CD4-positive, alpha-beta T cell treated with Interleukin-21 for 1 hour (primary cell): ENCODE measurements at regions not wholly inside any gene's neighbourhood (a gene's known extent, or its start where the extent isn't known, plus 50 kb on each side); places are given as distances from the start of the nearest gene placed in this dataset.
"Not testable (repeated sequence)": the region's sequence is repeated elsewhere in the genome, so short reads cannot be mapped to it uniquely, and the experiment has no call there.

Source experiments
- DNase-seq: peaks from one replicate; pipeline ENCODE4 v3.0.0-alpha.2; 2020

DNA sequence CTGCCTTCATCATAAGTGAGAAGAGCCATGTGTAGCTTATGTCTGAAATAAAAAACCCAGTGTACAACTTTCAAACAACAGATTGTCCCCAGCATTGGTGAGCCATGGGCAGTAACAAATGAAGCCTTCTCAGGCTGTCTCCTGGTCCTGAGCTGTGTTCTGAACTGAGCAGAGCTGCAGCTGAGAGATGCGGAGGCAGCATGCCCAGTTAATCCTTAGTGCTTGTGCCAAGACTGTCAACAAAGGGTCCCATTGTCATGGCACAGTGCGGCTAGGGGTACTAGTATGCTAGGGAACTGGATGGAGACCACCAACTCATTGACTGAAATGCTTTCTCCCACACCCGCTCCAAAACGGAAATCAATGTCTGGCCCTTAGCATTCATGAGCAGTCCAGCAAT lies 154.3 kb downstream of the RMST start:
- DNase-seq: no peak

DNA sequence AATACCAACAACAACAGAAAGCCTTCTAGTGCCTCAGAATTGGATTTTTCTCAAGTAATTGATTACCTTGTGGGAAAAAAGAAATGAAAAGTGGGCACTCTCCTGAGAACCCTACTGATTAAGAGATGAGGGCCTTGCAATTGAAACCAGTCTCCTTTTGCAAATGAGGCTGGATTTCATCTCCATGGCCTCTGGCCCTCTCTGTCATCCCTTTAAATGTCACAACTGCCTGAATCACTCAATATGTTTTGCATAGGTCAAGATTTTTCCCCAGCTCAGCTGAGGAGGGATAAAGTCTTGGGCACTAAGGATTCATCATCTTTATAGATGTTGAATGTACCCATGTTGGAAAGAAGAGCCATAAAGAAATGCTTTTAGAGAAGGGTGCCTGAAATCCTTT lies 166.4 kb downstream of the RMST start:
- DNase-seq: no peak

DNA sequence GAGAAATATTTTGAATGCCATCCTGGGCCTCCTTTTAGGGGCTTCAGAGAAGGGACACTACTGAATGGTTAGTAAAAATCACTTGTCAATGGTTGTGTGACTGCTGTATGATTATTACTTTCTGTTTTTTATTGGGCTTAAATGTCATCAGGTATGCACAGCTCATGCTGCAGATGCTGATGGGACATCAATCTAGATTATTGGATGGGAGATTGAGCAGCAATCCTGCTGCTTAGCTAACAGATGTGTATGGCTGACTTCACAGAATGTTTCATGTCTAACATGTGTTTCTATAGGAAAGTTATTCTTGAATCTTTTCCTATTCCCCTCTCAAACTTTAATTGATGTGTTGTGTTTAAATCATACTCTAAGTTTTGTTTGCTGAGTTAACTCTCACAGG lies 166.8 kb downstream of the RMST start:
- DNase-seq: no peak

DNA sequence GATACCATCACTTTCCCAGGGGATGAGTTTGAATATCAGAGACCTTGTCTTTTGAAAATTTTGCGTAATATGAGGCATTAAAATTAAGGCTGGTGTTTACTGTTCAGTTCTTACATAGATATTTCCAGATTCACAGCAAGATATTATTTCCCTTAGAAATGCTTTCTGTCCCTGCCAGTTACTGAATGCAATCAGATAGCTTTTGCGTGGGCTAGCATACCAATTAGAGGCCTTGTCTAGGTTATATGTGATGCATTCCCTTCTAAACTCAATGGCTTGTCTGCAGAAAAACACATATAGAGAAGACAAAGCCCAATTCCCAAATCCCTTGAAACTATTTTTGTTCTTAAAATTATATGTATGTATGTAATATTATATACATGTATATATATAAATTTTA lies 167.8 kb downstream of the RMST start:
- no peak for DNase-seq

DNA sequence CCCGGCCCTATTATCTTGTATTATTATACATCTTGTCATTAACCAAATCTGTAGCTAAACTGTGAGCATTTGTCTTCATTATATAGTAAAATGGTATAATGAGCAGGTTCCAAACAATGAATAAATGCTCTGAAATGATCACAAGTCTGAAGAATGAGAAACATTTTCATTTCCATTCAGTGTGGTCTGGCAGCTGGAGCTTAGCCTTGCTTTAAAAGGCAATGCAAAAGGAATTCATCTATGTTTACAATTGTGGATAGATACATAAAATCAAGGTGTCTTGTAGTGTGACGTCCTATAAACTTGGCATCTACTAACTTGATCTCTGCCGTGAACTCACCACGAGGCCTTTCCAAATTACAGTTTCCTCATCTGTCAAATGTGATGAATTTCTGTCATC lies 168.3 kb downstream of the RMST start:
- DNase-seq: no peak

DNA sequence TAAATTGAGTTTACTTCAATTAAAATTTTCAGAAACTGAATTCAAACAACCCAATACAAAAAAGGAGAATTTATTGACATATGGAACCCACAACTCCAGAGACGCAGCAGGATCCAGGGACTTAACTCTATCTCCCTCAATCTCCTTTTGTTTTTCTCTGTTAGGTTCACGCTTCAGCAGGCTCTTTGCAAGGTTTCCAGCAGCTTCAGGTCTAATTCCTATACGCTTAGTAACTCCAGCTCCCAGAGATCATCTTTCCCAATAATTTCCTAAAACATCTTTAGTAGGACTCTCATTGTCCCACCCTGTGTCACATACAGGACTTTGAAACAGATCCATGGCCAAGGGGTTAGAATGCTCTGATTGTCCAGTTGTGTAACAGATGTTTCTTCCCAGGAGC lies 175.2 kb downstream of the RMST start:
- no peak for DNase-seq

DNA sequence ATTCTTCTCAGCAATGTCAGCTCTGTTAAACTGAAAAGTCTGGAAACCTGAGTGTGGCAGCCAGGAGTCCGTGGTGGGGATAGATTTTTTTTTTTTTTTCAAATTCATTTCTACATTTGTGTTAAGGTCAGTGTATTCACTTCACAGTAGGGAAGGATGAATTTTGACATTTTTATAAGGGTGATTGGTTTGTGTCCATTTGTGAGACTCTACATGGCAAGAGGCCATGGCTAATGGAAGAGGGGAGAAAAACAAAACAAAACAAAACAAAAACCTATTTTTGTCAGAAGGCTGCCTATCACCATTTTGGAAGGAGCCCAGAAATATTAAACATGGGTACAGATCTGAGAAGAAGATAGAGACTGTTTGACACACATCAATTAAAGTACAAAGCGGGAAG lies 176.1 kb downstream of the RMST start:
- no peak for DNase-seq

DNA sequence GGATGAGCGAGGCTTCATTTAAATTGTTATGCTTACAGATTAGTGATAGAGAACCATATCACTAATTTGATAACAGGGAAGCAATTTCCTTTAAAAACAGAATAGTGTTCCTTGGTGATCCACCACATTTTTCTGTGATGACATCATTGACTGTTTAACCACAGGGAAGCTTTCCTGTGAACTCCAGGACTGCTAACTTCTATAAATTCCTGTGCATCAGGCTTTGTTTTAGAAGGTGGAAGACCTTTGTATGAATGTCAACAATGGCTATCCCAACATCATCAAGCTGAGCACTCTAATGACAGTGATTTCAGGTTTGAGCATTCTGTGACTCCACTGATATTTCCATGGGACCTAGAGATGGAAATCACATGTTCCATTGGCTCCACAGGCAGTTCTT lies 177.1 kb downstream of the RMST start:
- DNase-seq: no peak

DNA sequence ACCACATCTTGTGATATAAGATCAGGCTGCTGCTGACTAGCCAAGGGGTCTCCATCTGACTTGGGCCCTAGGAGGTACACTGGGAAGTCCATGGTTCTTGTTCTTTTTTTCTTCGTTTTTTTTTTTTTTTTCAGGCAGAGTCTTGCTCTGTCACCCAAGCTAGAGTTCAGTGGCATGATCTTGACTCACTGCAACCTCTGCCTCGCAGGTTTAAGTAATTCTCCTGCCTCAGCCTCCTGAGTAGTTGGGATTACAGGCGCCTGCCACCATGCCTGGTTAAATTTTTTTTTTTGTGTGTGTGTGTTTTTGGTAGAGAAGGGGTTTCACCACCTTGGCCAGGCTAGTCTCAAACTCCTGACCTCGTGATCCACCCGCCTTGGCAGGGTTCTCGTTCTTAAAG lies 178.2 kb downstream of the RMST start:
- no peak for DNase-seq

DNA sequence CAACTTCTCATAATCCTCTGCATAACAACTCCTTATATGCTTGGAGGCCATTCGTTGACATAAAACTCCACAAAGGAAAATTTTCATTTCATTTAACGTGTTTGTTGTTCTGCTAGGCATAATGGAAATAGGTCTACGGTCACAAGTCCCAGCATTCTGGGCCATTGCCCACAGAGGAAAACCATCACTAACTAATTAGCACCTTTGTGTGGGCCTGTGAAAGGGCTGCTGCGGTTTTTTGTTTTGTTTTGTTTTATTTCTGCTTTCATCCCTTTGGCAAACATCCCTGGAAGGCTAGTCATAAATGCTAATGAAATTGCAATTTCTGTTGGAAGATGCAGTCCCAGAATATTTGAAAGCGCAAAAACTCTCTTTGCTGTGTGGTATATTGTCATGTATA lies 180.3 kb downstream of the RMST start:
- no peak for DNase-seq

DNA sequence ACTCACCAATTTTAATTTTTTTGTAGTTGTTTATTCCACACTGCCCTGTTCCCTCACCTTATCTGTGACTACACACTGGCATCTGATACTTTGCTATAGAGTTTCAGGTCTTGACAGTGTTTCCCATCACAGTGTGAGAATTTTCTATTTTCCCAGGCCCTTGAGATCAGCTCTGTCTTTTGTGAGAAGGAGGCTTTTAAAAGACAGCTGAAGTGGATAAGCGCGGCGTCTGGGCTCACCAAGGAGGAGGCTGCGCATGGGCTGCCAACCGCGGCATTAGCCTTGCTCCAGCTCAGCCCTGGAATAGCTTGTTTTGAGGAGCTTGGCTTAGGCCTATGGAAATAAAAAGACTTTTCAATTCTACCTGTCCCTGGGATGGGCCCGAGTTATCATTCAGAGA lies 181.3 kb downstream of the RMST start:
- DNase-seq: no peak

DNA sequence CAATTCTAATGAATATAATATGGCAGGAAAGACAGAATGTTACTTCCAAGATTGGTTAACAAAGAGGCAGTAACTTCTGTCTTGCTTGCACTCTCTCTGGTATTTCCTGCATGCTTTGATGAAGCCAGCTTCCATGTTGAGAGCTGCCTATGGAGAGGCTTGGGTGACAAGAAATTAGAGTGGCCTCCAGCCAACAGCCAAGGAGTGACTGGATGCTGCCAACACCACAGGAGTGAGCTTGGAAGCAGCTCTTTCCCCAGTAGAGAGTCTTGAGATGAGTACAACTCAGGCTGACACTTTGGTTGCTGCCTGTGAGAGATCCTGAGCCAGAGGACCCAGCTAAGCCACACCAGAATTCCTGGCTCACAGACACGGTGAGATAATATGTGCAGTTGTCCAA lies 183.1 kb downstream of the RMST start:
- DNase-seq: no peak

DNA sequence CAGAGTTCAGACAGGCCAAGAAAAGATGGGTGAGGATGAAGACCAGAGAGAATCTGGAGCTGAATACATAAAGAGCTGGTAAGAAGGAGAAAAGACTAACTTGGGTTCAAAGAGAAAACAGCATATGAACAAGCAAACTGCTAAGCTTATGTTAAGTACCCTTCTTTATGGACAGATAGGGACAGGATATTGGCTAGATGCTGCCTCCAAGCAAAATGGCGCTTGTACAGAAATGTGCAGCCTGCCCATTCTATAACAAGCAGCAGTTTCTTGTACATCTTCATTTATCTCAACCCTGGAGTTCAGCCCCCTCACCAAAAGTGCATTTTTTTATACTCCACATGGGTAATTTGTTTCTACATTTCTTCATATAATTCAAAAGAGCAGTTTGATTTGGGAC lies 184.5 kb downstream of the RMST start:
- DNase-seq: no peak

DNA sequence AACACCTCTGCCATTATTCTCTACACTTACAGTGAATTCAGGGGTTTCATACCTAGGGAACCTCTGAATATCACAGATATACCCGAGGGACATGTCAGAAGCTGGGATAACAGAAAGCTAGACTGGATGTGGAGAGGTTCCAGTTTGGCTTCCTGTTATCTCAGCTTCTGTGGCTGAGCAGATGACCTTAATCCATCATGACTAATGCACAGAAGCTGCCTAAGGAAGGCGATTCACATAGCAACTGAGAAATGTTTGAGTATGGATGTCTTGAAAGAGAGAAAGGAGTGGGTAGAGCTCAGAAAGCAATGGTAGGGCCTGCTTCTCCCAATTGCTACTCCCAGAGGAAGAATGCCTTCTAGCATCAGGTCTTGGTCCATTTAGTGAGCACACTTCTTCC lies 187.6 kb downstream of the RMST start:
- DNase-seq: no peak

DNA sequence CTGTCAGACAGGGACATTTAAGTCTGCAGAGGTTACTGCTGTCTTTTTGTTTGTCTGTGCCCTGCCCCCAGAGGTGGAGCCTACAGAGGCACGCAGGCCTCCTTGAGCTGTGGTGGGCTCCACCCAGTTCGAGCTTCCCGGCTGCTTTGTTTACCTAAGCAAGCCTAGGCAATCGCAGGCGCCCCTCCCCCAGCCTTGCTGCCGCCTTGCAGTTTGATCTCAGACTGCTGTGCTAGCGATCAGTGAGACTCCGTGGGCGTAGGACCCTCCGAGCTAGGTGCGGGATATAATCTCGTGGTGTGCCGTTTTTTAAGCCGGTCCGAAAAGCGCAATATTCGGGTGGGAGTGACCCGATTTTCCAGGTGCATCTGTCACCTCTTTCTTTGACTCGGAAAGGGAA lies 193.9 kb downstream of the RMST start:
- not testable (repeated sequence) for DNase-seq

DNA sequence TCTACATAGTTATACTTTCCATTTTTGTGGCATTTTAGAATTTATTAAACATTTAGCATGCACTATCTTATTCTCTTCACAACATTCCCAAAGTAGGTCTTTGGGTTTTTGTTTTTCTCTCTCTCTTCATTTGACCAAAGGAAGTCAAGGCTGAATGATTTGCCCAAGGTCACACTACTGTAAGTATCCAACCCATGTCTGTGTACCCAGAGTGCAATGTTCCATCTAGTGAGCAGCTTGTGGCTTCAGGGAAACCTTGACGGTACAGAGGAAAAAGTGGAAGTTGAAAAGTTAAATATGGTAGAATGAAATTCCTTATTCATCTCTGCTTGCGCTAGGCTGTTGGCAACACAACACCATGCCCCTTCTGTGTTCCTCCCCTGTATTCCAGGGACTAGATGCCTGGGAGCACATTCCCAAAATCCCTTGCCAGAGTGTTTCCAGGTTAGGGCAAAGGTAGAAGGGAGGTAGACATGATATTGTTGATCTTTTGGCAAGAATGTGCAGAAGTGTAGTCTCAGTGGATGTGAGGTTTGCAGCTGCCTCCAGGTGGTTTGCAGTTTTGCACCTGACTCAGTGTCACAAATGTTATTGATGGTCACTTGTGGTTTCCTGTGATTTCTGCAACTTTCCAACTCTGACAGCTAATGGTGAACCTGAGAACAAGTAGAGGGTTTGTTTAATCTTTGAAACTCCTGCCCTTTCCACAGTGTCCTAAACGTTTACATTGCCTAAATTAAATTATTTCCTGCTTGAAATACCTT lies 196.7 kb downstream of the RMST start:
- DNase-seq: no peak

DNA sequence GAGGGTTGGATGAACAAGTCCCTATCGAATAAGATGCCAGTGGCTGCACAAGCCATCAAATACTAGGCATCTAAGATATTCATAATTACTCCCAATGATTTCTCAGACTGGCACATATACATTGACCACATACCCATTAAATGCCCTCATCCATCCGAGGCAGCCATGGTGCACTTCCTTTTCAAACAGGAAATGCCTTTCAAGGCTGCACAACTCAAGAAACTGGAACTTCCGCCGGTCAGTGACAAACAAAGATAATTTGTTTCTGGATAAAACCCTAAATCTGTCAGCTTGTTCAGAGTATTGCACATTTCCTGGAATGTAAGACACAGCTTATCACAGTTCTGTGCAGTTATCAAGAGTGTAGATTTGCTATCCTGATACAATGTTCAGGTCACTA lies 203.7 kb downstream of the RMST start:
- no peak for DNase-seq

DNA sequence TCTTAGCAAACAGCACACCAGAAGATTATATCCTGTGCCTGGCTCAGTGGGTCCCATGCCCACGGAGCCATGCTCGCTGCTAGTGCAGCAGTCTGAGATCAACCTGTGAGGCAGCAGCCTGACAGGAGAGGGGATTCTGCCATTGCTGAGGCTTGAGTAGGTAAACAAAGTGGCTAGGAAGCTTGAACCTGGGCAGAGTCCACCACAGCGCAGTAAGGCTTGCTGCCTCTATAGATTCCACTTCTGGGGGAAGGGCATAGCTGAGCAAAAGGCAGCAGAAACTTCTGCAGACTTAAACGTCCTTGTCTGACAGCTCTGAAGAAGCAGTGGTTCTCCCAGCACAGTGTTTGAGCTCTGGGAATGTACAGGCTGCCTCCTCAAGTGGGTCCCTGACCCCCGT lies 210.3 kb downstream of the RMST start:
- no peak for DNase-seq

DNA sequence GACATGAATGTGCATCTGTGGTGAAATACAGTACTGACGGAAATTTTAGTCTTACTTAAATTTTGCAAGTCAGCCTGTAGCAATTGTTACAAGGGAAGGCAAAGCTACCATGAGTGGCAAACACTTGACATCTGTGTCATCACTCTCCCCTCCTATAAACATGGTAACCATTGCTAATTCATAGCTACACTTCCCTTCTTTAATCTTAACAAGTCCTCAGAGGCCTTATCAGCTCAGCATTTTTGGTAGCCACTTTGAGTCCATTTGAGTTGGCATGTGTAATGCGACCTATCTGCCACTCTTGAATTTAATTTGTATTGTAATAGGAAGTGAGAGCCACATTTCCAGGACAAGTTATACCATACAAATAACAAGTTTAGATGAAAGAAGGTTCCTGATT lies 218.1 kb downstream of the RMST start:
- no peak for DNase-seq

DNA sequence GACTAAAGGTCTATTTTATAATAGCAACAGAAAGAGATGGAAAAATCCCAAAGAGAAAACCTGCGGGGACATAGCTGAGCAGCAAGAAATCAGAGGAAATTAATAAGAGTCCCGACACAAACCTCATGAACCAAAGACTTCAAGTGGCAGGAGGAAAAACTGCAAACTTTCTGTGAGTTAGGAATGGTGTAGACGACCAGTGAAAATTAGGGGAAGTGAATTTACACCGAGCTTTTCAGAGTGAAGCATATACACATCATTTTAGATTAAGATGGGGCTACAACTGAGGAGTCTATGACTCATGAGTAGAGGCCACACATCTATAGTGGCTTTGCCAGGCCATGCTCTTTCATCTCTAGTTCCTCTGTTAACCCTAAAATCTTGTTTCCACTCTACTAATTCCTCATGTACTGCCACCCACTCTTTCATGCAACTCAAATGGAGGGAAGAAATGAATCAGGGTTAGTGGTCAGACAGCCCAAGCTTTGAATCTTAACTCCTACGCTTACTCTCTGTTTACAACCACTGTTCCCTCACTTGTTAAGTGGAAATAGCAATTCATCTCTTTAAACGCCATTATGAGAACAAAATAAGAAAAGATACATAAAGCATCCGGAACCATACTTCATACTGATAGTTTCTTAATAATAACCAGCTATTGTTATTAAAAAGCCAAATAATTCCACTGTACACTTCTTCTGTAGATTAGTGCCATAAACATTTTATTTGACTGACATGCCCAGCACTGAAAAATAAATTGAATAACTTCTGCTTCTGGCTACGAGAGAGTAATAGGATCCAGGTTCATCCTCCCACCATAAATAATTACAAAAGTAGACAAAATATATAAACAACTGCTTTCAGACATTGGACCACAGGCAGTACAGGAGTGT lies 219.3 kb downstream of the RMST start:
- no peak for DNase-seq

DNA sequence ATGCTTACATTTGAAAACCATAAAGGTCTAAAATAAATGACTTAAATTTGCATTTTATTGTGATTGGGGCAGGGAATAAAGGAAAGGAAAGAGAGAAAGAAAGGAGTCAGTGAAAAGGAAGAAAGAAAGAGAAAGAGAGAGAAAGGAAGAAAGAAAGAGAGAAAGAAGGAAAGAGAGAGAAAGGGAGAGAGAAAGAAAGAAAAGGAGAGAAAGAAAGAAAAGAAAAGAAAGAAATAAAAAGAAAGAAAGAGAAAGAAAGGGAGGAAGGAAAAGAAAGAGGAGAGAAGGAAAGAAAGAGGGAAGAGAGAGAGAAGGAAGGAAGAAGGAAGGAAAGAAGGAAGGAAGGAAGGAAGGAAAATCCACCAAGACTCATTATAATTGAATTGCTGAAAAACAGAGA lies 222.8 kb downstream of the RMST start:
- DNase-seq: no peak

DNA sequence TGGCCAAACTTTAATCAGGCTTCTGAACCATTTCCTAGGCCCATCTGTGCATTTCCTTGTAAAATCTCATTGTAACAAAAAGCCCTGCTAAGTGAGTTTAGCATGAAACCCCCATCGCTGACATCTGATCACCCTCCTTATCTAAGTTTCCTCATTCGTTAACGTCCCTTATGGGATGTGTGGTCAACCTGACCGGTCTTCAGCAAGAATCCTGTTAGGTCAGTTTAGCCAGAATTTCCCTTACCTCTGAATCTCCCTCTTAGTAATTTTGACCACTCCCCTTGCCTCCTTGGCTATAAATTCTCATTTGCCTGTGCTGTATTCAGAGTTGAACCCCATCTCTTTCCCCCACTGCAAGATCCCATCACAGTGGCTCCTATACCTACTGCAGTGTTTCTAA lies 239.3 kb downstream of the RMST start:
- no peak for DNase-seq

DNA sequence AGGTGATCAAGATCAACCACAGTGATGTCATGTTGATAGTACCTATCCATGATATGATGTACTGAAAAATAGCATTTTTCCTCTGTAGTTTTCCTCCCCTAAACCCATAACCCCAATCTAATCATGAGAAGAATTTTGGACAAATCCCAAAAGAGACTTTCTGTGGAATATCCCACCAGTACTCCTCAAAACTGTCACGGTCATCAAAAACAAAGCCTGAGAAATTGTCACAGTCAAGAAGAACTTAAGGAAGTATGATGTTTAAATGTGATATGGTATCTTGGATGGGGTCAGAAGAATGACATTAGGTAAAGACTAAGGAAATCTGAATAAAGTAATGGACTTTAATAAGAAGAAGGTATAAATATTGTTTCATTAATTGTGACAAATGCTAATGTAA lies 248.8 kb downstream of the RMST start:
- no peak for DNase-seq

DNA sequence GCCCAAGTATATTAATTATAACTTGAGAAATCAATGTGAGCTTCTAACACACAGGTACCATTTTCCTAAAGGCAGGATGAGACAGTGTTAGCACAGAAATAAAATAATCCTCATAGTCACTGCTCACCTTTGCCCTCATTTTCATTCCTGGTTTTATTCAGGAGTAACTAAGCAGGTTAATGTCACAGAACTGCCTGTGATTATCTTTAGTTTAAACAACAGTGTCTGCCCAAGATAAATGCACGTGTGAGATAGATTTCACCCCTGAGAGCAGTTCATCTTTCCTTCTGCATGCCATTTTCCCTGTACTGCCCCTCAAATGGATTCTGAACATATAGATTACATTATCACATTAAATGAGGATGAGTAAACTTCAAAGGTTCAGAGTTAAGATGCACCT lies 250.7 kb downstream of the RMST start:
- no peak for DNase-seq

DNA sequence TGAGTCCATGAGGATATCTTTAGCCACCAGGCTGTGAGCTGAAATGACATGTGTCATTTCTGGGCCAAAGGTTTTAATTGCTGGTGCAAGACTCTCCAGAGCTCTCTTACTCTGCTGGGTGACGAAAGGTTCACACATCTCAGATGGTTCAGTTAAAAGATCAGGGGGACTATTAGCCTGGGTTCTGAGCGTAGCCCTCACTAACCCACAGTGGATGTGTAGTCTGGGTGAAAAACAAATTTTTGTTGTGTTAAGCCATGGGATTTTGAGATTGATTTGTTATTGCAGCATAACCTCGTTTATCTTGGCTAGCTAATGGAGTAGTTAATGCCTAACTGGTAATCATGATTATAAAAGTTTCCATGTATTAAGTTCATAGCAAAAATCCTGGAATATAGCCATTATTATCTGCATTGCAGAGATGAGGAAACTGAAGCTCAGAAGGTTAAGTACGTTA lies 251.5 kb downstream of the RMST start:
- no peak for DNase-seq
